ENCODE measurements at regions not wholly inside any gene's neighbourhood (a gene's known extent, or its start where the extent isn't known, plus 50 kb on each side); places are given as distances from the start of the nearest gene placed in this dataset.
"Not testable (repeated sequence)": the region's sequence is repeated elsewhere in the genome, so short reads cannot be mapped to it uniquely, and the experiment has no call there.

- TF ChIP-seq CTCF, EZH2, EZH2phosphoT487 (IDR thresholded peaks at IDR 0.05): not testable (repeated sequence)
Measured at GRCh38 chr2:111311568-111311967, 190.9 kb downstream of the BCL2L11 start.

All from neural progenitor cell (in vitro differentiated cells).